Activated CD4-positive, alpha-beta T cell treated with anti-CD3 and anti-CD28 coated beads for 36 hours (primary cell): ENCODE measurements at regions not wholly inside any gene's neighbourhood (a gene's known extent, or its start where the extent isn't known, plus 50 kb on each side); places are given as distances from the start of the nearest gene placed in this dataset.
A peak's percentile ranks its signal among the peaks of the same experiment; 100 is the strongest.
"Not testable (repeated sequence)": the region's sequence is repeated elsewhere in the genome, so short reads cannot be mapped to it uniquely, and the experiment has no call there.

Experiments
- ATAC-seq: fragments of 200-7000 bp; cut with Tn5 transposase; one replicate; pipeline ENCODE4 v1.10.0; 2021; ENCODE audit warnings: mild to moderate bottlenecking, moderate library complexity
- CTCF ChIA-PET: fragments of 350-600 bp; sonication (Branson Sonifier 250); formaldehyde crosslinking; loops from one replicate; lab custom pipeline; 2021; ENCODE audit warnings: antibody characterized with exemption; lab: Charles Lee
- POLR2A ChIA-PET: fragments of 350-600 bp; sonication (Branson Sonifier 250); formaldehyde crosslinking; loops from one replicate; lab custom pipeline; 2021; ENCODE audit warnings: antibody characterized with exemption, inconsistent platforms; lab: Charles Lee
- DNase-seq: peaks from one replicate; pipeline ENCODE4 v3.0.0-alpha.2; 2020
- H3K27ac Mint-ChIP-seq: one replicate; pipeline ENCODE4 v1.8.0; 2021; ENCODE audit warnings: mixed read lengths
- H3K27me3 Mint-ChIP-seq: one replicate; pipeline ENCODE4 v1.8.0; 2021; ENCODE audit warnings: mixed read lengths
- H3K36me3 Mint-ChIP-seq: one replicate; pipeline ENCODE4 v1.8.0; 2021; ENCODE audit warnings: low read depth, mixed read lengths
- H3K4me1 Mint-ChIP-seq: one replicate; pipeline ENCODE4 v1.8.0; 2021; ENCODE audit warnings: mixed read lengths
- H3K4me3 Mint-ChIP-seq: one replicate; pipeline ENCODE4 v1.8.0; 2021; ENCODE audit warnings: mild to moderate bottlenecking, moderate library complexity, mixed read lengths
- H3K9me3 Mint-ChIP-seq: one replicate; pipeline ENCODE4 v1.8.0; 2021; ENCODE audit warnings: low read depth, mixed read lengths
- intact Hi-C, 2 experiments: fragments of 100-400 bp; cut with DNase I in 1 of 2; cut with micrococcal nuclease in 1 of 2; formaldehyde crosslinking; loops; one replicate each; pipeline versions ENCODE4 v1.14.2 to v1.15.1; 2022 to 2024; cut with DNase I, micrococcal nuclease

GRCh38 chr2:242034996-242035814 lies 165.7 kb downstream of the RTP5 start:
- Mint-ChIP-seq H3K36me3 (no peaks in the 10 kb centered on the region), H3K27ac (no peak overlapping the region), H3K4me3 (no peak overlapping the region), H3K9me3 (no peaks in the 10 kb centered on the region), H3K4me1 (peaks cover 29% of the 10 kb centered on the region), H3K27me3 (peaks cover 1% of the 10 kb centered on the region)
- ChIA-PET CTCF (no interaction called here), POLR2A (no interaction called here)
- no peak for ATAC-seq
- DNase-seq = no peak
- intact Hi-C loops = no loop called here

- ATAC-seq (no peak), DNase-seq (no peak)
- ChIA-PET CTCF (no interaction called here), POLR2A (no interaction called here)
- no peaks in the 10 kb centered on the region for H3K9me3 Mint-ChIP-seq
- intact Hi-C loops = no loop called here
- no peak overlapping the region for H3K4me3 Mint-ChIP-seq
- peaks cover 1% of the 10 kb centered on the region for H3K27me3 Mint-ChIP-seq
- no peaks in the 10 kb centered on the region for H3K36me3 Mint-ChIP-seq
- H3K4me1 Mint-ChIP-seq = peaks cover 20% of the 10 kb centered on the region
- H3K27ac Mint-ChIP-seq = no peak overlapping the region
Measured at GRCh38 chr2:242035858-242036652, 166.5 kb downstream of the RTP5 start.

GRCh38 chr2:242036653-242036950 lies 167.1 kb downstream of the RTP5 start:
- H3K27me3 Mint-ChIP-seq = peaks cover 1% of the 10 kb centered on the region
- H3K27ac Mint-ChIP-seq = no peak overlapping the region
- DNase-seq (no peak), ATAC-seq (no peak)
- intact Hi-C loops = no loop called here
- H3K36me3 Mint-ChIP-seq = no peaks in the 10 kb centered on the region
- peaks cover 15% of the 10 kb centered on the region for H3K4me1 Mint-ChIP-seq
- CTCF ChIA-PET = no interaction called here
- POLR2A ChIA-PET = no interaction called here
- no peak overlapping the region for H3K4me3 Mint-ChIP-seq
- H3K9me3 Mint-ChIP-seq = no peaks in the 10 kb centered on the region

GRCh38 chr2:242038166-242038927 lies 168.8 kb downstream of the RTP5 start:
- no peak overlapping the region for H3K27ac Mint-ChIP-seq
- H3K36me3 Mint-ChIP-seq = no peaks in the 10 kb centered on the region
- CTCF ChIA-PET = interaction anchor here (1.0 kb wide), 1 partner anchor 13 kb away, joined by 4 read pairs; no protein-coding TSS in a partner anchor
- DNase-seq (no peak), ATAC-seq (no peak)
- intact Hi-C loops = no loop called here
- peaks cover 5% of the 10 kb centered on the region for H3K27me3 Mint-ChIP-seq
- POLR2A ChIA-PET = no interaction called here
- peaks cover 3% of the 10 kb centered on the region for H3K4me1 Mint-ChIP-seq
- no peak overlapping the region for H3K4me3 Mint-ChIP-seq
- H3K9me3 Mint-ChIP-seq = no peaks in the 10 kb centered on the region

- H3K4me3 Mint-ChIP-seq = no peak overlapping the region
- ChIA-PET CTCF (interaction anchor here (1.0 kb wide), 1 partner anchor 14 kb away, joined by 4 read pairs; no protein-coding TSS in a partner anchor), POLR2A (no interaction called here)
- H3K36me3 Mint-ChIP-seq = no peaks in the 10 kb centered on the region
- no peaks in the 10 kb centered on the region for H3K9me3 Mint-ChIP-seq
- DNase-seq = no peak
- peaks cover 3% of the 10 kb centered on the region for H3K4me1 Mint-ChIP-seq
- intact Hi-C loops = no loop called here
- no peak for ATAC-seq
- no peak overlapping the region for H3K27ac Mint-ChIP-seq
- peaks cover 10% of the 10 kb centered on the region for H3K27me3 Mint-ChIP-seq
Measured at GRCh38 chr2:242038928-242039341, 169.4 kb downstream of the RTP5 start.

GRCh38 chr2:242040303-242040655 lies 170.8 kb downstream of the RTP5 start:
- Mint-ChIP-seq H3K27ac (no peak overlapping the region), H3K36me3 (no peaks in the 10 kb centered on the region), H3K4me3 (no peak overlapping the region), H3K9me3 (no peaks in the 10 kb centered on the region), H3K27me3 (peaks cover 15% of the 10 kb centered on the region), H3K4me1 (peaks cover 3% of the 10 kb centered on the region)
- ChIA-PET CTCF (no interaction called here), POLR2A (no interaction called here)
- no peak for DNase-seq
- no peak for ATAC-seq
- intact Hi-C loops = no loop called here

GRCh38 chr2:242040681-242041080 lies 171.2 kb downstream of the RTP5 start:
- ChIA-PET POLR2A (no interaction called here), CTCF (no interaction called here)
- H3K27me3 Mint-ChIP-seq = peaks cover 16% of the 10 kb centered on the region
- ATAC-seq = no peak
- no peaks in the 10 kb centered on the region for H3K9me3 Mint-ChIP-seq
- H3K36me3 Mint-ChIP-seq = no peaks in the 10 kb centered on the region
- H3K4me3 Mint-ChIP-seq = no peak overlapping the region
- H3K27ac Mint-ChIP-seq = no peak overlapping the region
- intact Hi-C loops = no loop called here
- peaks cover 3% of the 10 kb centered on the region for H3K4me1 Mint-ChIP-seq
- DNase-seq = no peak

GRCh38 chr2:242041816-242042215 lies 172.3 kb downstream of the RTP5 start:
- Mint-ChIP-seq H3K4me3 (no peak overlapping the region), H3K36me3 (no peaks in the 10 kb centered on the region), H3K9me3 (no peaks in the 10 kb centered on the region), H3K27me3 (peaks cover 24% of the 10 kb centered on the region), H3K4me1 (peaks cover 3% of the 10 kb centered on the region), H3K27ac (no peak overlapping the region)
- CTCF ChIA-PET = no interaction called here
- POLR2A ChIA-PET = no interaction called here
- ATAC-seq = no peak
- intact Hi-C loops = no loop called here
- no peak for DNase-seq

GRCh38 chr2:242043538-242044312 lies 174.2 kb downstream of the RTP5 start:
- Mint-ChIP-seq H3K27me3 (peaks cover 29% of the 10 kb centered on the region), H3K9me3 (no peaks in the 10 kb centered on the region), H3K27ac (no peak overlapping the region), H3K4me3 (no peak overlapping the region), H3K4me1 (no peaks in the 10 kb centered on the region), H3K36me3 (no peaks in the 10 kb centered on the region)
- CTCF ChIA-PET = no interaction called here
- POLR2A ChIA-PET = no interaction called here
- no peak for ATAC-seq
- intact Hi-C loops = no loop called here
- DNase-seq = no peak

GRCh38 chr2:242044313-242044590 lies 174.7 kb downstream of the RTP5 start:
- ATAC-seq = no peak
- intact Hi-C loops = no loop called here
- POLR2A ChIA-PET = no interaction called here
- peaks cover 29% of the 10 kb centered on the region for H3K27me3 Mint-ChIP-seq
- no peaks in the 10 kb centered on the region for H3K4me1 Mint-ChIP-seq
- CTCF ChIA-PET = no interaction called here
- H3K9me3 Mint-ChIP-seq = no peaks in the 10 kb centered on the region
- no peaks in the 10 kb centered on the region for H3K36me3 Mint-ChIP-seq
- no peak for DNase-seq
- H3K4me3 Mint-ChIP-seq = no peak overlapping the region
- H3K27ac Mint-ChIP-seq = no peak overlapping the region

GRCh38 chr2:242045596-242046144 lies 176.1 kb downstream of the RTP5 start:
- DNase-seq = peak; percentile 41
- intact Hi-C loops, H3K4me1 Mint-ChIP-seq, H3K27ac Mint-ChIP-seq, H3K9me3 Mint-ChIP-seq, ATAC-seq, H3K36me3 Mint-ChIP-seq, CTCF ChIA-PET, H3K4me3 Mint-ChIP-seq, POLR2A ChIA-PET: not testable (repeated sequence)
- peaks cover 32% of the 10 kb centered on the region for H3K27me3 Mint-ChIP-seq
